ENCODE measurements at regions not wholly inside any gene's neighbourhood (a gene's known extent, or its start where the extent isn't known, plus 50 kb on each side); places are given as distances from the start of the nearest gene placed in this dataset.

DNA sequence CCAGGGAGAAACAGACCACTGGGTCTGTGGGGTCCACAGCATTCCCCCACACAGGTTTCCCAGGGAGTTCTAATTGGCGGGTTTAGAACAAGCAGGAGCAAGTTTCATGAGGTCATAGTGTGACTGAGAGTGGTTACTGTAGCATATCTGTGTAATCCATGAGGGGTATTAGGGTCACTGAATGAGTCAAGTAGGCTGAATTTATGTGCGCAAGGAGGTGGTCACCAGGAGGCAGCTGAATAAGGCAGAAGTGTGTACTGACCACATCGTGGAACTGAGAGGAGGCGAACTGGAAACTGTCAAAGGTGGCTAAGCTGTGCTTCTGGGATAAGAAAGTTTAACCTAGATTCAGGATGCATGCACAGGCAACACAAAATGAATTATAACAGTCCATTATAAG is 876.0 kb downstream of the METTL15 start:
- Mint-ChIP-seq H3K27ac (no peak overlapping the region), H3K4me3 (no peak overlapping the region), H3K4me1 (ENCODE audit: low read depth) (no peaks in the 10 kb centered on the region), H3K9me3 (peaks cover 6% of the 10 kb centered on the region), H3K27me3 (no peaks in the 10 kb centered on the region), H3K36me3 (ENCODE audit: low read depth) (no peaks in the 10 kb centered on the region)
- H3K4me1 ChIP-seq (ENCODE audit: insufficient read depth, low read length) = no peaks in the 10 kb centered on the region
- DNase-seq (no peak), ATAC-seq (ENCODE audit: poor library complexity) (no peak)
- H3K4me3 ChIP-seq (ENCODE audit: low read length) = no peak overlapping the region
- no peak overlapping the region for H3K27ac ChIP-seq (ENCODE audit: low read depth in 1 of 2, low read length in 2 of 2)
- CTCF ChIA-PET = no interaction called here
- POLR2A ChIA-PET = no interaction called here
- no peaks in the 10 kb centered on the region for H3K9me3 ChIP-seq (ENCODE audit: control insufficient read depth in 1 of 2, insufficient read depth in 1 of 2, low read length in 2 of 2)
- no peaks in the 10 kb centered on the region for H3K27me3 ChIP-seq (ENCODE audit: control insufficient read depth in 1 of 2, insufficient read depth in 2 of 2, low read length in 2 of 2)
- TF ChIP-seq, protein P1, sequence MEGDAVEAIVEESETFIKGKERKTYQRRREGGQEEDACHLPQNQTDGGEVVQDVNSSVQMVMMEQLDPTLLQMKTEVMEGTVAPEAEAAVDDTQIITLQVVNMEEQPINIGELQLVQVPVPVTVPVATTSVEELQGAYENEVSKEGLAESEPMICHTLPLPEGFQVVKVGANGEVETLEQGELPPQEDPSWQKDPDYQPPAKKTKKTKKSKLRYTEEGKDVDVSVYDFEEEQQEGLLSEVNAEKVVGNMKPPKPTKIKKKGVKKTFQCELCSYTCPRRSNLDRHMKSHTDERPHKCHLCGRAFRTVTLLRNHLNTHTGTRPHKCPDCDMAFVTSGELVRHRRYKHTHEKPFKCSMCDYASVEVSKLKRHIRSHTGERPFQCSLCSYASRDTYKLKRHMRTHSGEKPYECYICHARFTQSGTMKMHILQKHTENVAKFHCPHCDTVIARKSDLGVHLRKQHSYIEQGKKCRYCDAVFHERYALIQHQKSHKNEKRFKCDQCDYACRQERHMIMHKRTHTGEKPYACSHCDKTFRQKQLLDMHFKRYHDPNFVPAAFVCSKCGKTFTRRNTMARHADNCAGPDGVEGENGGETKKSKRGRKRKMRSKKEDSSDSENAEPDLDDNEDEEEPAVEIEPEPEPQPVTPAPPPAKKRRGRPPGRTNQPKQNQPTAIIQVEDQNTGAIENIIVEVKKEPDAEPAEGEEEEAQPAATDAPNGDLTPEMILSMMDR (IDR thresholded peaks at IDR 0.05) = no peak
- intact Hi-C loops (cut with DNase I, micrococcal nuclease) = loop anchor here in 1 of 2 experiments (1.0 kb wide), 1 partner anchor 8 kb away; no protein-coding TSS in a partner anchor
- no peaks in the 10 kb centered on the region for H3K36me3 ChIP-seq (ENCODE audit: insufficient read depth, low read length)

DNA sequence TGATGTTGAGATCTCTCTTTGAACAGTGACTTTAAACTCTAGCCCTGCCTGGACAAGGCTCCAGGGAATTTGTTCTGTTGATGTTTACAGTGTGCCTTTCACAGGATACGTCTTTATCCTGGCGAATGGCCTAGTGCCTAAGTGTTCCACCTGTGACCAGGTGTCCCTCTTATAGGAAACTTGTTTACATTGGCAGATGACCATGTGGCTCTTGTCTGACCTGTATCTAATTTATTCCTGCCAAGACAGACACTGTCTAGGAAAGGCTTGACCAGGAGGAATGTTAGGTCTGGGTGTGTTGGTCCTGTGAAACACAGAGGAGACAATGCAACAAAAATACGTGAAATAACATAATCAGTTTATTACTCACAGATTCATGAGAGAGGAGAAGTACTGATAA is 875.6 kb downstream of the METTL15 start:
- Mint-ChIP-seq H3K4me1 (ENCODE audit: low read depth) (no peaks in the 10 kb centered on the region), H3K27me3 (no peaks in the 10 kb centered on the region), H3K36me3 (ENCODE audit: low read depth) (no peaks in the 10 kb centered on the region), H3K9me3 (peaks cover 6% of the 10 kb centered on the region), H3K4me3 (no peak overlapping the region), H3K27ac (no peak overlapping the region)
- Histone ChIP-seq H3K9me3 (ENCODE audit: control insufficient read depth in 1 of 2, insufficient read depth in 1 of 2, low read length in 2 of 2) (no peaks in the 10 kb centered on the region), H3K27me3 (ENCODE audit: control insufficient read depth in 1 of 2, insufficient read depth in 2 of 2, low read length in 2 of 2) (no peaks in the 10 kb centered on the region), H3K27ac (ENCODE audit: low read depth in 1 of 2, low read length in 2 of 2) (no peak overlapping the region), H3K4me1 (ENCODE audit: insufficient read depth, low read length) (no peaks in the 10 kb centered on the region), H3K4me3 (ENCODE audit: low read length) (no peak overlapping the region), H3K36me3 (ENCODE audit: insufficient read depth, low read length) (no peaks in the 10 kb centered on the region)
- CTCF ChIA-PET = no interaction called here
- DNase-seq = no peak
- no peak for ATAC-seq (ENCODE audit: poor library complexity)
- POLR2A ChIA-PET = no interaction called here
- TF ChIP-seq, protein P1 (IDR thresholded peaks at IDR 0.05) = no peak
- intact Hi-C loops (cut with DNase I, micrococcal nuclease) = loop anchor here (1.0 kb wide), 1 partner anchor 9 kb away; no protein-coding TSS in a partner anchor

DNA sequence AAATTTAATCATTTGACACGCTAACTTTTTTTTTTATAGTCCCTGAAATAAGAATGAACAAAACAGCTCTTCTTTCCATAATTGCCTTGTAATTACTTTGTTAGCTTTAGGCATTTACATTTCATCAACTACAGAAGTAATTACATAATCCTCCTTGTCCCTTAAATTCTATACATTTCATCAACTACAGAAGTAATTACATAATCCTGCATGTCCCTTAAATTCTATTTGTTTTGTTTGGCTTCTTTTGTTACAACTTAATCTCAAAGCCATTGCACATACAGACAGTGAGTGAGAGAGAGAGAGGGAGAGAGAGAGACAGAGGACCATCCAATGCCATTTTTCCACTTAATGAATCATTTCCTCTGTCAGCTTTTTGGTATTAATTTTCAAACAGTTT is 873.2 kb downstream of the METTL15 start:
- H3K27ac ChIP-seq (ENCODE audit: low read depth in 1 of 2, low read length in 2 of 2) = no peak overlapping the region
- ATAC-seq (ENCODE audit: poor library complexity) = no peak
- Mint-ChIP-seq H3K4me1 (ENCODE audit: low read depth) (no peaks in the 10 kb centered on the region), H3K9me3 (peaks cover 6% of the 10 kb centered on the region), H3K36me3 (ENCODE audit: low read depth) (no peaks in the 10 kb centered on the region), H3K27me3 (no peaks in the 10 kb centered on the region), H3K4me3 (no peak overlapping the region), H3K27ac (no peak overlapping the region)
- no peaks in the 10 kb centered on the region for H3K36me3 ChIP-seq (ENCODE audit: insufficient read depth, low read length)
- intact Hi-C loops (cut with DNase I, micrococcal nuclease) = no loop called here
- ChIA-PET CTCF (no interaction called here), POLR2A (no interaction called here)
- H3K4me3 ChIP-seq (ENCODE audit: low read length) = no peak overlapping the region
- no peaks in the 10 kb centered on the region for H3K4me1 ChIP-seq (ENCODE audit: insufficient read depth, low read length)
- no peaks in the 10 kb centered on the region for H3K27me3 ChIP-seq (ENCODE audit: control insufficient read depth in 1 of 2, insufficient read depth in 2 of 2, low read length in 2 of 2)
- no peaks in the 10 kb centered on the region for H3K9me3 ChIP-seq (ENCODE audit: control insufficient read depth in 1 of 2, insufficient read depth in 1 of 2, low read length in 2 of 2)
- TF ChIP-seq, protein P1 (IDR thresholded peaks at IDR 0.05) = no peak
- DNase-seq = no peak

All from CD4-positive, alpha-beta T cell (primary cell).